ENCODE measurements at regions not wholly inside any gene's neighbourhood (a gene's known extent, or its start where the extent isn't known, plus 50 kb on each side); places are given as distances from the start of the nearest gene placed in this dataset.

- TF ChIP-seq POLR2A (IDR thresholded peaks at IDR 0.05) = no peak
- TF ChIP-seq, protein P1, sequence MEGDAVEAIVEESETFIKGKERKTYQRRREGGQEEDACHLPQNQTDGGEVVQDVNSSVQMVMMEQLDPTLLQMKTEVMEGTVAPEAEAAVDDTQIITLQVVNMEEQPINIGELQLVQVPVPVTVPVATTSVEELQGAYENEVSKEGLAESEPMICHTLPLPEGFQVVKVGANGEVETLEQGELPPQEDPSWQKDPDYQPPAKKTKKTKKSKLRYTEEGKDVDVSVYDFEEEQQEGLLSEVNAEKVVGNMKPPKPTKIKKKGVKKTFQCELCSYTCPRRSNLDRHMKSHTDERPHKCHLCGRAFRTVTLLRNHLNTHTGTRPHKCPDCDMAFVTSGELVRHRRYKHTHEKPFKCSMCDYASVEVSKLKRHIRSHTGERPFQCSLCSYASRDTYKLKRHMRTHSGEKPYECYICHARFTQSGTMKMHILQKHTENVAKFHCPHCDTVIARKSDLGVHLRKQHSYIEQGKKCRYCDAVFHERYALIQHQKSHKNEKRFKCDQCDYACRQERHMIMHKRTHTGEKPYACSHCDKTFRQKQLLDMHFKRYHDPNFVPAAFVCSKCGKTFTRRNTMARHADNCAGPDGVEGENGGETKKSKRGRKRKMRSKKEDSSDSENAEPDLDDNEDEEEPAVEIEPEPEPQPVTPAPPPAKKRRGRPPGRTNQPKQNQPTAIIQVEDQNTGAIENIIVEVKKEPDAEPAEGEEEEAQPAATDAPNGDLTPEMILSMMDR (IDR thresholded peaks at IDR 0.05) = no peak
- TF ChIP-seq POLR2AphosphoS5 (IDR thresholded peaks at IDR 0.05) = no peak
Measured at GRCh38 chr2:55804535-55804934, 110.9 kb upstream of the PNPT1 start.

All from transverse colon (tissue), 4 donors.